Neuronal stem cell (in vitro differentiated cells): ENCODE measurements at regions not wholly inside any gene's neighbourhood (a gene's known extent, or its start where the extent isn't known, plus 50 kb on each side); places are given as distances from the start of the nearest gene placed in this dataset.

Experiments
- DNase-seq: peaks from one replicate; pipeline ENCODE4 v3.0.0-alpha.2; 2013; ENCODE audit warnings: low spot score
- H2AFZ ChIP-seq: one replicate; pipeline ENCODE4 v1.6.1; 2013; ENCODE audit warnings: mild to moderate bottlenecking, low read length, inconsistent platforms
- H2AK5ac ChIP-seq: 2 replicates; pipeline ENCODE4 v1.6.1; 2013; ENCODE audit warnings: low read depth, mild to moderate bottlenecking, inconsistent platforms, low read length, moderate library complexity, mixed read lengths
- H2BK120ac ChIP-seq: 2 replicates; pipeline ENCODE4 v1.6.1; 2013; ENCODE audit warnings: low read depth, mild to moderate bottlenecking, inconsistent platforms, low read length, moderate library complexity, mixed read lengths
- H2BK12ac ChIP-seq: one replicate; pipeline ENCODE4 v1.6.1; 2013; ENCODE audit warnings: low read length, inconsistent platforms
- H2BK15ac ChIP-seq: 2 replicates; pipeline ENCODE4 v1.6.1; 2013; ENCODE audit warnings: mild to moderate bottlenecking, low read length, inconsistent platforms, mixed read lengths
- H2BK5ac ChIP-seq: one replicate; pipeline ENCODE4 v1.6.1; 2013; ENCODE audit warnings: inconsistent platforms, mild to moderate bottlenecking, low read length, moderate library complexity
- H3K14ac ChIP-seq: one replicate; pipeline ENCODE4 v1.6.1; 2013; ENCODE audit warnings: low read length, inconsistent platforms
- H3K18ac ChIP-seq: 2 replicates; pipeline ENCODE4 v1.6.1; 2013; ENCODE audit warnings: low read length, inconsistent platforms
- H3K23ac ChIP-seq: 2 replicates; pipeline ENCODE4 v1.6.1; 2013; ENCODE audit warnings: low read depth, mild to moderate bottlenecking, mixed read lengths, low read length, inconsistent platforms; ENCODE audit not compliant: poor library complexity
- H3K27ac ChIP-seq: replicated peaks from 3 replicates; pipeline ENCODE4 v1.5.1; 2013; ENCODE audit warnings: low read length, inconsistent platforms
- H3K27me3 ChIP-seq, 3 experiments: 2 replicates each; pipeline ENCODE4 v1.6.1; 2013; ENCODE audit warnings: low read length in 3 of 3, mild to moderate bottlenecking in 2 of 3, inconsistent platforms in 1 of 3, low read depth in 1 of 3, mixed read lengths in 1 of 3, moderate library complexity in 1 of 3; ENCODE audit not compliant: control insufficient read depth in 3 of 3, insufficient read depth in 3 of 3
- H3K36me3 ChIP-seq, 2 donors: replicated peaks in 1 of 2; 2 replicates each; pipeline ENCODE4 v1.6.1; 2013; ENCODE audit warnings: low read length in 2 of 2; ENCODE audit not compliant: control insufficient read depth in 2 of 2, insufficient read depth in 2 of 2
- H3K4ac ChIP-seq: 2 replicates; pipeline ENCODE4 v1.6.1; 2013; ENCODE audit warnings: inconsistent platforms, mild to moderate bottlenecking, low read length, moderate library complexity
- H3K4me1 ChIP-seq, 2 donors: 1 replicate in 1 of 2; 2 replicates in 1 of 2; pipeline ENCODE4 v1.6.1; 2013; ENCODE audit warnings: low read length in 2 of 2, low read depth in 1 of 2; ENCODE audit not compliant: control insufficient read depth in 2 of 2, insufficient read depth in 1 of 2
- H3K4me2 ChIP-seq: one replicate; pipeline ENCODE4 v1.6.1; 2013; ENCODE audit warnings: mild to moderate bottlenecking, low read length, inconsistent platforms; ENCODE audit not compliant: insufficient read depth, poor library complexity, severe bottlenecking
- H3K4me3 ChIP-seq, 2 donors: 2 replicates each; pipeline ENCODE4 v1.5.1; 2013; ENCODE audit warnings: low read length in 2 of 2, mild to moderate bottlenecking in 2 of 2, inconsistent platforms in 1 of 2, moderate library complexity in 1 of 2
- H3K79me1 ChIP-seq: one replicate; pipeline ENCODE4 v1.6.1; 2013; ENCODE audit warnings: low read depth, mild to moderate bottlenecking, inconsistent platforms, low read length, moderate library complexity
- H3K9ac ChIP-seq: one replicate; pipeline ENCODE4 v1.6.1; 2013; ENCODE audit warnings: mild to moderate bottlenecking, low read depth, low read length, inconsistent platforms; ENCODE audit not compliant: poor library complexity
- H3K9me3 ChIP-seq, 2 donors: replicated peaks in 1 of 2; 2 replicates each; pipeline versions ENCODE3 to v1.6.1; 2013; ENCODE audit warnings: low read length in 2 of 2, mild to moderate bottlenecking in 2 of 2, inconsistent platforms in 1 of 2, low read depth in 1 of 2, mixed read lengths in 1 of 2, moderate library complexity in 1 of 2; ENCODE audit not compliant: control insufficient read depth in 2 of 2, insufficient read depth in 1 of 2
- H4K8ac ChIP-seq: one replicate; pipeline ENCODE4 v1.6.1; 2013; ENCODE audit warnings: low read depth, mild to moderate bottlenecking, inconsistent platforms, low read length, moderate library complexity
- H4K91ac ChIP-seq: one replicate; pipeline ENCODE4 v1.6.1; 2013; ENCODE audit warnings: low read length, low read depth, mild to moderate bottlenecking, inconsistent platforms; ENCODE audit not compliant: poor library complexity
- WGBS, 2 donors: extraction: QIAGEN DNeasy Blood & Tissue Kit; methylation state at CpG; one replicate each; pipeline ENCODE4 v1.1.7; 2013; ENCODE audit warnings: missing lambda C conversion rate in 2 of 2, mixed read lengths in 1 of 2; ENCODE audit not compliant: insufficient read length in 2 of 2, insufficient replicate concordance in 1 of 2; ENCODE audit errors: extremely low coverage in 2 of 2; 5-methylcytosine and 5-hydroxymethylcytosine counted together

DNA sequence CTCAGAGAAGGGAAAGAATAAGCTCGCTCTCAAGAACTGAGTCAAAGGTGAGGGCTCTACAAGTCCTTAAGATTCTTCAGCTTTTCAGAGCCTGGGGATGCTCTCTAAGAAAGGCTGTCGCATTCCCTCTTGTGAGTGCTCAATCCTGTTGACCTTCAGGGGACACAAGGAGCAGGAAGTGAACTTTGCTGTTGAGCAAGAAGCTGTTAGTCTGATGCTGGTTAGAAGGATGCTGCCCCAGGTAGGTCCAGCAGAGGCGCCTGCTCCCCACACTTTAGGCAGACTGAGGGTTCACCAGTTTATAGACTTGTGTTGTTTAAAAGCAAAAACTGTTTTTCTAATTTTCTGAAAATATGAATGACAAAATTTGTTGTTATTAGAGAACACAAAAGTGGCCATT, 125.4 kb upstream of the SPOCK3 start:
- DNase-seq: peak; percentile 2
- Histone ChIP-seq H3K18ac (no peak overlapping the region), H3K9ac (no peak overlapping the region), H2BK120ac (no peak overlapping the region), H3K9me3 (no peaks in the 10 kb centered on the region), H2BK12ac (no peak overlapping the region), H3K79me1 (no peaks in the 10 kb centered on the region), H3K4me3 (no peak overlapping the region), H2AK5ac (no peak overlapping the region), H2BK5ac (no peak overlapping the region), H3K4me2 (no peak overlapping the region), H2BK15ac (no peak overlapping the region), H3K27ac (no peak overlapping the region), H2AFZ (peak overlapping the region; percentile 66), H4K8ac (no peak overlapping the region), H3K4ac (no peak overlapping the region), H4K91ac (no peak overlapping the region), H3K27me3 (no peaks in the 10 kb centered on the region), H3K14ac (no peak overlapping the region), H3K36me3 (no peaks in the 10 kb centered on the region), H3K23ac (no peak overlapping the region), H3K4me1 (no peaks in the 10 kb centered on the region)
- WGBS, 2 donors: no CpG with 5 or more reads among the region's 3 CpGs

GRCh38 chr4:167379076-167379835, 145.0 kb upstream of the SPOCK3 start:
- no peak overlapping the region for H3K14ac ChIP-seq
- no peaks in the 10 kb centered on the region for H3K79me1 ChIP-seq

DNA sequence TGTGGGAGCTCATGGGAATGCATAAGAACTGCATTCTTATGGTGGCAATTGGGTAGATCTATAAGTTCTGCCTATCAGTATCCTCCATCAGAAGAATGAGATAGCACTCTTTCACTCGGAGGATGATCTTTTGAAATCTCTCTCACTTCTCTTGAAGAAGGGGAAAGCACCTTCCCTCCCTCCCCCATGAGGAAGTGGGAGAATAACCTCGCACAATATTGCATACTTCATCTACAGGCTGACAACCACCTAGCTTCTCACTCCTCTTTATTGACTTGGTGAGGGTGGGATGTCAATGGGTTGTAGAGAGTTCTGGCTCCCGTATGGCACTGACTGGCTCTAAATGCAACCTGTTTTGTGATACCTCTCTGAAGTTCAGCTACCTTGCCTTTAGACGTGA, 146.7 kb upstream of the SPOCK3 start:
- Histone ChIP-seq H2BK5ac (no peak overlapping the region), H3K9ac (no peak overlapping the region), H2AK5ac (no peak overlapping the region), H3K79me1 (no peaks in the 10 kb centered on the region), H3K14ac (no peak overlapping the region), H3K9me3 (no peaks in the 10 kb centered on the region), H3K4me2 (no peak overlapping the region), H4K91ac (no peak overlapping the region), H4K8ac (no peak overlapping the region), H3K23ac (no peak overlapping the region), H3K4me1 (no peaks in the 10 kb centered on the region), H3K27me3 (no peaks in the 10 kb centered on the region), H3K4me3 (no peak overlapping the region), H2AFZ (no peak overlapping the region), H2BK15ac (no peak overlapping the region), H3K27ac (no peak overlapping the region), H2BK120ac (no peak overlapping the region), H3K36me3 (no peaks in the 10 kb centered on the region), H2BK12ac (no peak overlapping the region), H3K18ac (no peak overlapping the region), H3K4ac (no peak overlapping the region)
- DNase-seq: no peak
- WGBS, 2 donors: no CpG with 5 or more reads among the region's 4 CpGs

More at GRCh38 chr4:167379076-167379835, 145.0 kb upstream of the SPOCK3 start:
- H2BK120ac ChIP-seq: no peak overlapping the region
- H2AK5ac ChIP-seq: no peak overlapping the region
- H3K23ac ChIP-seq: no peak overlapping the region
- H3K9me3 ChIP-seq: no peaks in the 10 kb centered on the region
- no peaks in the 10 kb centered on the region for H3K4me1 ChIP-seq
- no peak overlapping the region for H3K4me2 ChIP-seq
- no peak overlapping the region for H3K18ac ChIP-seq
- no peak overlapping the region for H4K91ac ChIP-seq
- no peaks in the 10 kb centered on the region for H3K36me3 ChIP-seq
- no peak overlapping the region for H2BK15ac ChIP-seq
- H3K27ac ChIP-seq: no peak overlapping the region
- no peak overlapping the region for H3K9ac ChIP-seq
- no peak overlapping the region for H3K4me3 ChIP-seq
- no peaks in the 10 kb centered on the region for H3K27me3 ChIP-seq
- DNase-seq: no peak
- H4K8ac ChIP-seq: no peak overlapping the region
- no peak overlapping the region for H2BK5ac ChIP-seq
- H2AFZ ChIP-seq: no peak overlapping the region
- H3K4ac ChIP-seq: no peak overlapping the region
- no peak overlapping the region for H2BK12ac ChIP-seq
- WGBS, 2 donors: no CpG with 5 or more reads among the region's 4 CpGs

DNA sequence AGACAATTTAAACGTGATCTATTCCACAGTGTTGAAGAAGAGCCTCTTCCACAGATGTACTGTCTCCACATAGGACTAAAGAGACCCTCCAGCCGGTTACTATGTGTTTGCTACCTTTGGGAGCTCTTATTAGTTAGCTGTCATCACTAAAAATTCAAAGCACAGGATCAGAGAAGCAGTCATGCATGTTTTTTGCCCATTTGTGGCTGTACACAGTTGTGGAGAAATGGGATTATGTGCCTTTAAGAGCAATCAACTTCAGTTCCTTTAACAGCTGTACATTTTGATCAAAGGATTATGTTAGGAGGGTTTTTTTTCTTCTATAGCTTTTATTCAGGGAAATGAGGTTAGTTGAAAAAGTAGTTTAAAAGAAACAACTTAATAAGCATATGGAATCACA, 149.0 kb upstream of the SPOCK3 start:
- Histone ChIP-seq H3K27ac (no peak overlapping the region), H2BK5ac (no peak overlapping the region), H3K18ac (no peak overlapping the region), H3K9me3 (no peaks in the 10 kb centered on the region), H3K36me3 (no peaks in the 10 kb centered on the region), H2BK120ac (no peak overlapping the region), H4K91ac (no peak overlapping the region), H3K4me2 (no peak overlapping the region), H2BK12ac (no peak overlapping the region), H3K4ac (no peak overlapping the region), H2BK15ac (no peak overlapping the region), H3K4me3 (no peak overlapping the region), H3K14ac (no peak overlapping the region), H3K23ac (no peak overlapping the region), H3K27me3 (no peaks in the 10 kb centered on the region), H3K9ac (no peak overlapping the region), H4K8ac (no peak overlapping the region), H2AFZ (no peak overlapping the region), H2AK5ac (no peak overlapping the region), H3K4me1 (no peaks in the 10 kb centered on the region), H3K79me1 (no peaks in the 10 kb centered on the region)
- WGBS, 2 donors: no CpG with 5 or more reads among the region's 2 CpGs
- DNase-seq: no peak
